HG03045 (cell line): ENCODE measurements at regions not wholly inside any gene's neighbourhood (a gene's known extent, or its start where the extent isn't known, plus 50 kb on each side); places are given as distances from the start of the nearest gene placed in this dataset.

Source experiments
- ATAC-seq: cut with Tn5 transposase; IDR thresholded peaks from one replicate; pipeline ENCODE4 v1.9.1; 2021; ENCODE audit warnings: mild to moderate bottlenecking, moderate library complexity; ENCODE audit not compliant: unreplicated experiment

DNA sequence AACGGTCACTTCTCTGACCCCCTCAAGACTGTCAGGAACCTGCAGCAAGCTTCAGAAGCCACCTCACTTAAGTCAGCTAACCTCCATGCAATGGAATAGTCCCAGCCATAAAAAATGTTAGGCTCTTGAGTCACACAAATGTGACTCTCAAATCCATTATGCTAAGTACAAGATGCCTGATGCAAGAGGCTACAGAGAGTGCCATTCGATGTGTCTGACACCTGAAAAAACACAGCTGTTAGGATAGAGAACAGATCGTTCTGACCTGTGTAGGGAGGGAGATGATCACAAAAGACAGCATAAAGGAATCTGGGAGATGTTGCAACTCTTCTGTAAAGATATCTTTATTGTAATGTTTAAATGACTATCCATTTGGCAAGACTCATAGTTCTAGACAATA lies 712.4 kb downstream of the TBC1D22A start:
- ATAC-seq: no peak

GRCh38 chr22:47474464-47474863 lies 712.0 kb downstream of the TBC1D22A start:
- ATAC-seq: no peak

- ATAC-seq: no peak
These were observed 710.2 kb downstream of the TBC1D22A start for GRCh38 chr22:47472636-47473035.

DNA sequence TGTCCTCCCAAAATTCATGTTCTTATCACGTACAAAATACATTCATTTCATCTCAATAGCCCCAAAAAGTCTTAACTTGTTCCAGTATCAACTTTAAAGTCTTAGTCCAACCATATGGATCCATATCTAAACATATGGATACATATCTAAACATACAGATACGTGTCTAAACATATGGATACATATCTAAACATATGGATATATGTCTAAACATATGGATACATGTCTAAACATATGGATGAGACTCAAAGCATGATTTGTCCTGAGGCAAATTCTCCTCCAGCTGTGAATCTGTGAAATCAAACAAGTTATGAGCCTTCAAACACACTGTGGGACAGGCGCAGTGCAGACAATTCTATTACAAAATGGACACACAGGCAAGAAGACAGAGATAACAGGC lies 709.0 kb downstream of the TBC1D22A start:
- ATAC-seq: no peak

DNA sequence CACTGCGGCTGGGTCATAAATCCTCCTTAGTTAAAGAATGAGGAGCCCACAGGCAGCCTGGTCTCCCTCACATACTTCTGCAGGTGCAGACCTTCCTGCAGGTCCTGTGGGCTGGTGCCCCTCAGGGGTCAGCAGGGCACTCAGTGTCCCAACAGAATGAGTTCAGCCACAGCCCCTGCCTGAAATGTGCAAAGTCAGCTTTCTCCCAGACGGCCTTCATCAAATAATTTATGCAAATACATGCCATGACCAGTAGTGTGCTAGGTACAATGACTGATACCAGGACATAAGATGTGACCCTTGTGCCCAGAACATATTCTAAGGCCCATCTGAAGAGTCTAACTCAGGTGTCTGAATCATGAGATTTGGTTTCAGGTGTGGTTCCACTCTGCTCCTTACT lies 703.4 kb downstream of the TBC1D22A start:
- no peak for ATAC-seq

GRCh38 chr22:47465222-47465621 lies 702.8 kb downstream of the TBC1D22A start:
- ATAC-seq: no peak

DNA sequence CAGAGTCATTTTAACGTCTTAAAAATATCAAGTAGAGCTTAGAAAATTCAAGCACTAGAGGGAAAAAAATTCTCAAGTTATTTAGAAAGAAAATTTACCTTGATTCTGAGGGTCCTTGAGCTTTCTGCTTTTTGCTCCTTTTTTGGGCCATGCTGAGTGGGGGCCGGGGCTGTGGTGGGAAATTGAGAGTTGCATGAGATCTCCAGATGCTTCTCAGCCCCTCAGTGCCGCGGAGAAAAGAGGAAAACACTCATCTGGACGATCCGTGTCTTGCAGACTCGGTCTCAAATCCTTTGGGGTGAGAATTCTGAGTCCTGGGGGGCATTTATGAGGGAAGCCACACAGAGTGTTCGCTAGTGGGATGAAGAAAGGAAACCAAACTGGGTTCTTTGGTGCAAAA lies 700.8 kb downstream of the TBC1D22A start:
- ATAC-seq: no peak

DNA sequence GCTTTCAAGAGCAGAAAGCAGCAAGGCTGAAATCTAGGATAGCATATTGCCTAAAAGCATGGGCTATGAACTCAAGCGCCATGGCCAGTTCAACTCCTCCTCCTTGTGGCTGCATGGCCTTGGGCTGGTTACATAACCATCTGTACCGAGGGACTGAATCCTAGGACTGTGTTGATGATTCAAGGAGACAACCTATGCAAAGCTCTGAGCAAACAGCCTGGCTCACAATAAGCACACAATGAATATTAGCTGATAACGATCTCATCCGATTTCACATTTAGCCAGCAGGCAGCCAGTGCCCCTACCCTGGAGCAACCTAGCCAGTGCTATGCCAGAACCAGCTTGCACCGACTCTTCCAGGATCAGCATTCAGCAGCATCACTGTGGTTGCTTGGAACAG lies 698.4 kb downstream of the TBC1D22A start:
- no peak for ATAC-seq

DNA sequence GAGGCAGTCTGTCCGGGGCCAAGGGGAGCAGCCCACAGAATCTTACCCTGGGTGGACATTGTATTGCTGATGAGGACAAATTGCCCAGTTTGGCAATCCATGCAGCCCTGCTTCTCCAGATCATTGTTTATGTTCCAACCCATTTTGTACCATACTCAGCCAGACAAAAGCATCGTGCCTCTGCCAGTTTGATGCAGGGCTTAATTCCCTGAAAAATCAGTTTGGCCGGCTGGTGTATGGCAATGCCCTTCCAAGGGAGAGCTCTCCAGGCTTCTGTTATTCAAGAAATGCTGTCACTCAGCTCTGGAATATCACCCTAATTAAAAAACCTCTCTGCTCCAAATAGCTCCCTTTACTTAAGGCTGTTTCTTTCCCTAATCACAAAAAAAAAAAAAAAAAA lies 697.7 kb downstream of the TBC1D22A start:
- no peak for ATAC-seq

DNA sequence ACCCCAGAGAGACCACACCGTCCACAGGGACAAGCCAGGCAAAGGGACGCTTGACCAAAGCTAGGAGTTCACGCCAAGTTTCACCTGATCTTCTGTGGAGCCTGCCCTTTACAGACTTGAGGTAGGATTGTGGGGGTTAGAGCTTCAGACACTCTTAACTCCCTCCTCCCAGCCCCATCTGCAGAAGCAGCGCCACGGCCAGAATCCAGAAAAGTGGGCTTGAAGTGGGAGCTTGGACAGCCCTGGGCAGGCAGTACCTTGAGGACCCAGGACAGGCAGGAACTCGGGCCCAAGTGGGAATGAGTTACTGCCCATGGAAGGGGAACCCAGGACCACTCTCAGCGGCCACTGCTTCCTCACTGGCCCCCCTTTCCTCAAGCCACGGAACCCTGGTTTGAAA lies 695.9 kb downstream of the TBC1D22A start:
- no peak for ATAC-seq

DNA sequence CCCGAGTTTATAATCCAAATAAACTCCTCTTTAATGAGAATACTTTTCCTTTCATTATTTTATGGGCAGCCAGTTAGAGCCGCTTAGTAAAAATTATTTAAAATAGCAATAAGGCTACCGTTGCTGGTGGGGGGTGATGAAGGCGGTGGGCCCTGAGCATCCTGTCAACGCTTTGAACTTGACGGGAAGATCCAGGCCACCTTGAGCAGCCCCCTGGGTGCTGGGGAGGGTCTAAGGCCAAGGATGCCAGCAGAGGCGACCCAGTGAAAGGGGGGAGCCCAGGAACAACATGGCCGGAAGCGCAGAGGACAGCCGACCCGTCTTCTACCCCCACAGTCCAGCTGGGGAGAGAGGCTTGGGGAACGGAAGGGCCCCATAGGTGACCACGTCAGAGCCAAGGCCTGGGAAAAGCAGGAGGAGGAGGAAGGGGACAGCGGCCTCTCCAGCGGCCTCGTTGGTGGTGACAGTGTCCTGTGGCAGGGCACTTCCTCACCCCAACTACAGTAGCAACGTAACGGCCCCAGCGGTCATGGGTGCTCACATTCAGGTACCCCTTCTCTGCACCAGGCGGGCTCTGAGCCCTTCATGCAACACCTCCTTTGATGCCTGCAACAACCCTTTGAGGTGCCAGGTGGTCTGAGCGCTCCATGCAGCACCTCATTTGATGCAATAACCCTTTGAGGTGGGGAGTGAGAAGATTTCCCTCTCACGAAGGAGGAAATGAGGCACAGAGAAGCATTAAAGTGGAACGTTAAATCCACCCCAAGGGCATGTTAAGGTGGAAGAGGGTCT lies 695.3 kb downstream of the TBC1D22A start:
- no peak for ATAC-seq

- no peak for ATAC-seq
These were observed 694.6 kb downstream of the TBC1D22A start for GRCh38 chr22:47457021-47457420.

GRCh38 chr22:47456031-47456430 lies 693.6 kb downstream of the TBC1D22A start:
- no peak for ATAC-seq

DNA sequence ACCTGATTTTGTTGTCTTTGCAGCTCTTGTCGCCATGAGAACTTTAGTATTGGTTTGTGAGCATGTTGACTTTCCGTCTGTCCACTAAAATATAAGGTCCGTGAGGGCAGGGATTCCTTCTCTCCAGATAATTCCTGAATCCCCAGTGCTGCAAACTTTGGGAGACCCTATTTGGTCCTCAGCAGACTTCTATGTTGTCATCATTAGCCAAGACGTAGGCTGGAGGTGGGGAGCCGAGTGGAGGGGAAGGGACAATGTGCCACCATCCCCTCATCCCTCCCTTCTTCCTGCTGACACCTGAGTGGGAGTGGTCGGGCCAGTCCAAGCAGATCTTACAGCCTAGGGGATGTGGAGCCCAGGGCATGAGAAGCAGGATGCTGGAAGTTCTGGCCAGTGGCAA lies 690.6 kb downstream of the TBC1D22A start:
- no peak for ATAC-seq

DNA sequence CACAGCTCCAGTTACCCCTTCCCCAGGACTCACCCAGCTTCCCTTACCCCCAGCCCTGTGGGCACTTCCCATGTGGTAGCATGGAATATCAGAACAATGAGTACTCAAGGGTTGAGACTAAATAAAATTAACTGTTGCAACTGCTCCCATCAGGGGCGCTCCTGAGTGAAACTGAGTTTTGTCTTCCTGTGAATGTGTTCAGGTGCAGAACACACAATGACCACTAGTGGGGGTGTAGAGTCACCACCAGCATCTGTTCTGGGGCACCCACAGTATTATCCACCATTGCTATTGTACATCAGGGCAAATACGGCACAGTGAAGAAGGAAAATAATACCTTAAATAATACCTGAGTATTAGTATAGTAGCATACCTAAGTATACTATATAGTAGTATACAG lies 689.7 kb downstream of the TBC1D22A start:
- no peak for ATAC-seq

- ATAC-seq: no peak
These were observed 688.5 kb downstream of the TBC1D22A start for GRCh38 chr22:47450876-47451475.

GRCh38 chr22:47449508-47450270 lies 687.2 kb downstream of the TBC1D22A start:
- ATAC-seq: no peak

GRCh38 chr22:47448231-47449223 lies 686.1 kb downstream of the TBC1D22A start:
- no peak for ATAC-seq

DNA sequence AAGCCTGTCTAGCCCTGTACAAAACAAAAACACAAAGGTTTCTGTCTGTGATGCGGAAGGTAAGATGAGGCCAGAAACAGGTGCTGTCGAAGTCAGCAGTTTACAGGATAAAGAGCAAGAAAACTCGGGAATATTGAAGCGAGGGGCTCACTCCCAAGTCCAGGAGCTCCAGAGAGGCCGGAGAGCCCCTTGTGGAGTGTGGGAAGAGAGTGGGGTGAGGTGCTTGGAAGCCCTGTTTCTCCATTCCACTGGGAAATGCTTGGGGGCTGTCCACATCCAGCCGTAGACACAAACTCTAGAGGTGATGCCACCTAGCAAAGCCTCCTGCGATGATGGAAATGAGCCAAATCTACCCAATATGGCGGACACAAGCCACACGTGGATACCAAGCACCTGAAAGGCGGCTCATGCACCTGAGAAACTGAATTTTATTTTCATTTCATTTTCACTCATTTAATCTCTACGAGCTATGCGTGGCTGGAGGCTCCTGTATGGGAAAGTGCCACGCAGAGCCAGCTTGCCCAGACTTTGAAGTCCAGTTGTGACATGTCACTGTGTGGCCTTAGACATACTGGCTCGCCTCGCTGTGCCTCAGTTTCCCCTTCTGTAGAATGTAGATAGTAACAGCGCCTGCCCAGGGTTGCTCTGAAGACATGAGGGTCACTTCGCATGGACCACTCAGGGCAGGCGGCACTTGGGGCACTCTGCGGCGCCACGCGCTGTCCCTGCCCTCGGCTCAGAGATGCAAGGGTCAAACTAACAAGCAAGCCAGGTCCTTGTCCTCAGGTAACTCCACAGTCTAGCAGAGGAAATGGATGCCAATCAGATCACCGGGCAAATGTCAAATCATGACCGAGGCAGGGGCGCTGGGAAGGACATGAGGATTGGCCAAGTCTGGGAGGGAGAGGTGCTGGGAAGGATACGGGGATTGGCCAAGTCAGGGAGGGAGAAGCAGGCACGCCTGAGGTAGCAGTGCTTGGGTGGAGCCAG lies 684.7 kb downstream of the TBC1D22A start:
- no peak for ATAC-seq

- no peak for ATAC-seq
These were observed 683.9 kb downstream of the TBC1D22A start for GRCh38 chr22:47446331-47446730.
